Tibial artery (tissue), 4 donors: ENCODE measurements at regions not wholly inside any gene's neighbourhood (a gene's known extent, or its start where the extent isn't known, plus 50 kb on each side); places are given as distances from the start of the nearest gene placed in this dataset.

ENCODE experiments used
- DNase-seq, 2 donors: peaks; one replicate each; pipeline ENCODE4 v3.0.0-alpha.2; 2019
- H3K27ac ChIP-seq, 2 donors: fragments of 200-600 bp; sonication (generic) in 1 of 2; 1 replicate in 1 of 2; 2 replicates in 1 of 2; pipeline ENCODE4 v1.5.1; 2018 to 2019; ENCODE audit warnings: mild to moderate bottlenecking in 1 of 2
- H3K27me3 ChIP-seq, 2 donors: fragments of 200-600 bp; sonication (generic) in 1 of 2; one replicate each; pipeline versions ENCODE4 v1.5.1 to v1.6.0; 2016 to 2019
- H3K36me3 ChIP-seq, 3 donors: fragments of 200-600 bp; sonication (generic) in 2 of 3; one replicate each; pipeline ENCODE4 v1.5.1; 2016 to 2019; ENCODE audit warnings: mild to moderate bottlenecking in 2 of 3
- H3K4me1 ChIP-seq, 4 donors: fragments of 200-600 bp; sonication (generic) in 2 of 4; 1 replicate in 3 of 4; 2 replicates in 1 of 4; pipeline ENCODE4 v1.5.1; 2016 to 2019
- H3K4me3 ChIP-seq, 2 donors: fragments of 200-600 bp; sonication (generic) in 1 of 2; 1 replicate in 1 of 2; 2 replicates in 1 of 2; pipeline ENCODE4 v1.5.1; 2018 to 2019; ENCODE audit warnings: mild to moderate bottlenecking in 2 of 2
- H3K9me3 ChIP-seq, 3 donors: fragments of 200-600 bp; sonication (generic) in 1 of 3; one replicate each; pipeline ENCODE4 v1.5.1; 2016 to 2019
- intact Hi-C: fragments of 100-400 bp; cut with DNase I; formaldehyde crosslinking; loops from one replicate; pipeline ENCODE4 v1.15.0; 2023; ENCODE audit warnings: low total_unique reads
- TF ChIP-seq, protein P1 (sequence below), 2 experiments: fragments of 200-600 bp in 1 of 2; fragments of 450-650 bp in 1 of 2; IDR thresholded peaks; one replicate each; pipeline ENCODE4 v1.5.1; 2017 to 2019; ENCODE audit warnings: antibody characterized with exemption in 2 of 2, mild to moderate bottlenecking in 1 of 2, moderate library complexity in 1 of 2

DNA sequence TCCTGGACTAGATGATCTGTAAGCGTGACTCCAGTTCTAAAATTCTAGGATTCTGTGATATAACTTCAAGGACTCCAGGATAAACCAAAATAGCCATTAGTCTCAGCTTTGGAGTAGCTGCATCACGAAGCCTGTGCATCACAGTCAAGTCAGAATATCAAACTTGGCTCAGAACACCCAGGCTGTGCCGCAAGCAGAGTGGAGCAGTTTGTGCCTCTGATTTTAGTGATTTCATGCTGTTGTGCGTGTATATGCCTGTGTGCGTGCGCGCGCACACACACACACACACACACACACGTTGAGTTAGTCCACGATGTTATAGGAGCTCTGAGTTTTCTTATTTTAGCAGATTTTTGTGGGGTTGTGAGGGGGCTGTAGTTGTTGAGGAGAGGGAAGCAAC is 356.6 kb upstream of the KCNH8 start:
- no peaks in the 10 kb centered on the region for H3K9me3 ChIP-seq
- no peaks in the 10 kb centered on the region for H3K4me1 ChIP-seq
- no peak for DNase-seq
- no peaks in the 10 kb centered on the region for H3K27me3 ChIP-seq
- H3K4me3 ChIP-seq: no peak overlapping the region
- no peak overlapping the region for H3K27ac ChIP-seq
- TF ChIP-seq, protein P1, sequence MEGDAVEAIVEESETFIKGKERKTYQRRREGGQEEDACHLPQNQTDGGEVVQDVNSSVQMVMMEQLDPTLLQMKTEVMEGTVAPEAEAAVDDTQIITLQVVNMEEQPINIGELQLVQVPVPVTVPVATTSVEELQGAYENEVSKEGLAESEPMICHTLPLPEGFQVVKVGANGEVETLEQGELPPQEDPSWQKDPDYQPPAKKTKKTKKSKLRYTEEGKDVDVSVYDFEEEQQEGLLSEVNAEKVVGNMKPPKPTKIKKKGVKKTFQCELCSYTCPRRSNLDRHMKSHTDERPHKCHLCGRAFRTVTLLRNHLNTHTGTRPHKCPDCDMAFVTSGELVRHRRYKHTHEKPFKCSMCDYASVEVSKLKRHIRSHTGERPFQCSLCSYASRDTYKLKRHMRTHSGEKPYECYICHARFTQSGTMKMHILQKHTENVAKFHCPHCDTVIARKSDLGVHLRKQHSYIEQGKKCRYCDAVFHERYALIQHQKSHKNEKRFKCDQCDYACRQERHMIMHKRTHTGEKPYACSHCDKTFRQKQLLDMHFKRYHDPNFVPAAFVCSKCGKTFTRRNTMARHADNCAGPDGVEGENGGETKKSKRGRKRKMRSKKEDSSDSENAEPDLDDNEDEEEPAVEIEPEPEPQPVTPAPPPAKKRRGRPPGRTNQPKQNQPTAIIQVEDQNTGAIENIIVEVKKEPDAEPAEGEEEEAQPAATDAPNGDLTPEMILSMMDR (IDR thresholded peaks at IDR 0.05): no peak
- intact Hi-C loops: no loop called here
- H3K36me3 ChIP-seq: no peaks in the 10 kb centered on the region

DNA sequence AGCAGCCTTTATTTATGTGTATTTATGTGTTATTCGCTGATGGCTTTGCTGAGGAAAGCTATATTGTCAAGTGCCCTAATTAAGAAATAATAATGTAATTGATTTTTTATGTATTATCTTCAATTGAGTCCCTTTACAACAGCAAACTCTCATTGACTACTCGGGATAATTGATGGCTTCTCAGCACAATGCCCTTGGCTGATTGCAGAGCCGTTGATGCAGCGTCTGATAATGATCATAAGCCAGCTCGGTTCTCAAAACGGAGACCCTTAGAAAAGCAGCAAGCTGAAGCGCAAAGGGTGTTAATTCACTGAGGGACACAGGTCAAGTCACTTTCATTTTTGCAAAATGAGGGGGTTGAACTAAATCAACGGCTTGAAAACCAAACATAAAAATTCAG is 357.1 kb upstream of the KCNH8 start:
- TF ChIP-seq, protein P1 (IDR thresholded peaks at IDR 0.05): no peak
- Histone ChIP-seq H3K27ac (no peak overlapping the region), H3K4me1 (no peaks in the 10 kb centered on the region), H3K4me3 (no peak overlapping the region), H3K36me3 (no peaks in the 10 kb centered on the region), H3K9me3 (no peaks in the 10 kb centered on the region), H3K27me3 (no peaks in the 10 kb centered on the region)
- DNase-seq: no peak
- intact Hi-C loops: no loop called here

DNA sequence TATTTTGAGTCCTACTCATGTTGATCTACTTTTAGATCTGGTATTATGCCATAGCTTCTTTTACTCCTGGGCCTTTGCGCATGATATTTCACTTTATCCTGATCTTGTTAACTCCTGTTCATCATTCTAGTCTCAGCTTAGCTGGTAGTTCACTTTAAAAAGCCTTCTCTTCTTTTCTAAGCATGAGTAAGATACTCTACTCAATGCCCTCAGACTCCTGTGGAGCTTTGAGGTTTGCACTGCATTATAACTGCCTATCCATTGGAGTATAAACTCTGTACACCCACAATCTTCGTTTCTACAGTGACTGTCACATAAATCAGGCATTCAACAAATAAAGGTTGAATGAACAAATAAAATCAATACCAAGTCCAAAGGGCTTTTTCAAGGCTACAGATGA is 357.9 kb upstream of the KCNH8 start:
- intact Hi-C loops: no loop called here
- Histone ChIP-seq H3K36me3 (no peaks in the 10 kb centered on the region), H3K9me3 (no peaks in the 10 kb centered on the region)

DNA sequence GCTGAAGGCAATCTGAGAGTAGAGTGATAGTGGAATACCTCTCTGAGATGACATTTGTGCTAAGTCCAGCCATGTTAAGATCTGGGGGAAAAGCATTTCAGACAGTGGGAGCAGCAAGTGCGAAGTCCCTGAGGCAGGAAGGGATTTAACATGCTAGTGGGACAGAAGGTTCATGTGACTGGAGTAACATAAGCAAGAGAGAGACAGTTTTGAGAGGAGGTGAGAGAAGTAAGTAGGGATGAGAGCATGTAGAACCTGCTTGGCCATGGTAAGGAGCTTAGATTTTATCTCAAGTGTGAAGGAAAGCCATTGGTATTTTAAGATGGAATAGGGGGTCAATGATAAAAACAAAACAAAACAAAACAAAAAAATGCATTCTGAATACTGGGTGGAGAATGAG is 358.6 kb upstream of the KCNH8 start:
- Histone ChIP-seq H3K4me1 (no peaks in the 10 kb centered on the region), H3K27me3 (no peaks in the 10 kb centered on the region), H3K4me3 (no peak overlapping the region), H3K27ac (no peak overlapping the region), H3K9me3 (no peaks in the 10 kb centered on the region), H3K36me3 (no peaks in the 10 kb centered on the region)
- TF ChIP-seq, protein P1 (IDR thresholded peaks at IDR 0.05): no peak
- DNase-seq: no peak
- intact Hi-C loops: no loop called here

More for the DNA sequence above, 357.9 kb upstream of the KCNH8 start:
- Histone ChIP-seq H3K4me1 (no peaks in the 10 kb centered on the region), H3K27ac (no peak overlapping the region), H3K4me3 (no peak overlapping the region), H3K27me3 (no peaks in the 10 kb centered on the region)
- no peak for DNase-seq
- TF ChIP-seq, protein P1 (IDR thresholded peaks at IDR 0.05): no peak

DNA sequence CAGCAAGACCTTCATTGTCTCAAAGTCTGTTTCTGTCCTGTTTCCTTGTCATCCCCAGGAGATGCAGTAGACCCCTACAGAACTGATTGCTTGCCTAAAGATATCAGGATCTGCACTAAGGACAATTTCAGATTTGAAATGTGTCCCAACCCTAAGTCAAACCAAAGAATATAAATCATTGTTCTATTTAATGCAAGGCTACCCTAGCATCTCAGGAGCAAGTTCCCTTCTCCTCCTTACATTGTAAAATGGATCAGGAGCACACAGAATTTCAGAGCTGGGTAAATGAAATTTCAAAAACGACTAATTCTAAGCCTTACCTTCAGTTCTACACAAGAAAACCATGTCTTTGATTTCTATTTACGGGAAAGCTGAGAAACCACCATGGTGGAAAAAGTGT is 360.9 kb upstream of the KCNH8 start:
- no peaks in the 10 kb centered on the region for H3K27me3 ChIP-seq
- intact Hi-C loops: no loop called here
- H3K27ac ChIP-seq: no peak overlapping the region
- no peak for DNase-seq
- no peaks in the 10 kb centered on the region for H3K4me1 ChIP-seq
- H3K4me3 ChIP-seq: no peak overlapping the region
- no peaks in the 10 kb centered on the region for H3K9me3 ChIP-seq
- H3K36me3 ChIP-seq: no peaks in the 10 kb centered on the region
- TF ChIP-seq, protein P1 (IDR thresholded peaks at IDR 0.05): no peak

DNA sequence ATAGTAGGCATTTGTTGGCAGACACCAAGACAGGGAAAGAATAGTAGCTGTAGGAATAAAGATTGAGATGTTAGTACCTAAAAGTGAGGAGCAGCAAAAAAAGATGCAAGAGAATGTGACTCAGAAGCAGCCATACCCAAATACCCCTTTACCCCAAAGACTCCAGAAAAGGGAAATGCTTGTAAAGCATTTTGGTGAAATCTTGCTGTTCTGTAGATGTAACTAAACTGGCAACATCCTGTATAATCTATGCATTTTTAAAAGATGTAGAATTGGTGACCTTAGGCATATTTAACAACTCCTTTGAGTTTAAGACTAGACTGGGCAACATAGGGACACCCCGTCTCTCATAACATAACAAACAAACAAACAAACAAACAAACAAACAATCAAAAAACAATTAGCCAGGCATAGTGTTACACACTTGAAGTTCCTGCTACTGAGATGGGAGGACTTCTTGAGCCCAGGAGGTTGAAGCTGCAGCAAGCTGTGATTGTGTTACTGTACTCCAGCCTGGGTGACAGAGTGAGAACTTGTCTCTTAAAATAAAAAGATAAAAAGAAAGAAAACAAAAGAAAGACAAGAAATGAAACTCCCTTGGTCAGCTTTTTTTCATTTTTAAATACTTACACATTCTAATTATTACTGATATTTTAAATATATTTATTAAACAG is 361.5 kb upstream of the KCNH8 start:
- intact Hi-C loops: no loop called here
- Histone ChIP-seq H3K36me3 (no peaks in the 10 kb centered on the region), H3K4me3 (no peak overlapping the region), H3K27ac (no peak overlapping the region), H3K4me1 (no peaks in the 10 kb centered on the region), H3K9me3 (no peaks in the 10 kb centered on the region), H3K27me3 (no peaks in the 10 kb centered on the region)
- DNase-seq: no peak
- TF ChIP-seq, protein P1 (IDR thresholded peaks at IDR 0.05): no peak
